ENCODE measurements at regions not wholly inside any gene's neighbourhood (a gene's known extent, or its start where the extent isn't known, plus 50 kb on each side); places are given as distances from the start of the nearest gene placed in this dataset.

DNA sequence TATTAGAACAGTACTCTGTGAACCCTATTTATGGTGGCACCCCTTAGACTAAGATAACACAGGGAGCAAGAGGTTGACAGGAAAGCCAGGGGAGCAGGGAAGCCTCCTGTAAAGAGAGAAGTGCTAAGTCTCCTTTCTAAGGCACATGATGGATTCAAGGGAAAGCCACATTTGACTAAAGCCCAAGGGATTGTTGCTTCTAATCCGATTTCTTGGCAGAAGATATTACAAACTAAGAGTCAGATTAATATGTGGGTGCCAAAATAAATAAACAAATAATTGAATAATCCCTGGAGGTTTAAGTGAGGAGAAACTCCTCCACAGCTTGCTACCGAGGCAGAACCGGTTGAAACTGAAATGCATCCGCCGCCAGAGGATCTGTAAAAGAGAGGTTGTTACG, 333.2 kb downstream of the SOX11 start:
- Histone ChIP-seq H3K4me3 (ENCODE audit: severe bottlenecking) (no peak overlapping the region), H3K27ac (ENCODE audit: poor library complexity, severe bottlenecking) (no peak overlapping the region), H3K9me3 (ENCODE audit: severe bottlenecking) (no peaks in the 10 kb centered on the region), H3K27me3 (ENCODE audit: insufficient read depth, poor library complexity, severe bottlenecking) (no peaks in the 10 kb centered on the region), H3K4me1 (ENCODE audit: insufficient read depth, poor library complexity, severe bottlenecking) (no peaks in the 10 kb centered on the region), H3K36me3 (ENCODE audit: low read depth) (no peaks in the 10 kb centered on the region)
- TF ChIP-seq, protein P1, sequence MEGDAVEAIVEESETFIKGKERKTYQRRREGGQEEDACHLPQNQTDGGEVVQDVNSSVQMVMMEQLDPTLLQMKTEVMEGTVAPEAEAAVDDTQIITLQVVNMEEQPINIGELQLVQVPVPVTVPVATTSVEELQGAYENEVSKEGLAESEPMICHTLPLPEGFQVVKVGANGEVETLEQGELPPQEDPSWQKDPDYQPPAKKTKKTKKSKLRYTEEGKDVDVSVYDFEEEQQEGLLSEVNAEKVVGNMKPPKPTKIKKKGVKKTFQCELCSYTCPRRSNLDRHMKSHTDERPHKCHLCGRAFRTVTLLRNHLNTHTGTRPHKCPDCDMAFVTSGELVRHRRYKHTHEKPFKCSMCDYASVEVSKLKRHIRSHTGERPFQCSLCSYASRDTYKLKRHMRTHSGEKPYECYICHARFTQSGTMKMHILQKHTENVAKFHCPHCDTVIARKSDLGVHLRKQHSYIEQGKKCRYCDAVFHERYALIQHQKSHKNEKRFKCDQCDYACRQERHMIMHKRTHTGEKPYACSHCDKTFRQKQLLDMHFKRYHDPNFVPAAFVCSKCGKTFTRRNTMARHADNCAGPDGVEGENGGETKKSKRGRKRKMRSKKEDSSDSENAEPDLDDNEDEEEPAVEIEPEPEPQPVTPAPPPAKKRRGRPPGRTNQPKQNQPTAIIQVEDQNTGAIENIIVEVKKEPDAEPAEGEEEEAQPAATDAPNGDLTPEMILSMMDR (IDR thresholded peaks at IDR 0.05; ENCODE audit: poor library complexity, severe bottlenecking), result no peak
- DNase-seq (ENCODE audit: low spot score) (no peak), ATAC-seq (ENCODE audit: low read depth) (no peak)

DNA sequence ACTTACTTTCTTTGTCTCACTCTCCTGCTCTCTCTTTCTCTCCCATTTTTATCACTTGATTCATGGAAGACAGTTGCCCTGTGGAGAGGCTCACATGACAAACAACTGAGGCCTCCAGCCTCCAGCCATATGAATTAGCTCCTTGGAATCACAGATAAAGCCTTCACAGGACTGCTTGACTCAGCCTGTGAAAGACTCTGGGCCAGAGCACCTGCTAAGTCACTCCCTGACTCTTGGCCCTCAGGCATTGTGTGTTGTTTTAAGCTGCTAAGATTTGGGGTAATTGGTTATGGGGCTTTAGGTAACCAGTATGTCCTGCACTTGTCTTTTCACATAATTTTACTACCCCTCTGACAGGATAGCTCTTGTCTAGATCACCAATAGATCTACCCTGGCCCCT, 334.9 kb downstream of the SOX11 start:
- no peak overlapping the region for H3K4me3 ChIP-seq (ENCODE audit: severe bottlenecking)
- H3K9me3 ChIP-seq (ENCODE audit: severe bottlenecking), result no peaks in the 10 kb centered on the region
- TF ChIP-seq, protein P1 (IDR thresholded peaks at IDR 0.05; ENCODE audit: poor library complexity, severe bottlenecking), result no peak
- no peak overlapping the region for H3K27ac ChIP-seq (ENCODE audit: poor library complexity, severe bottlenecking)
- no peaks in the 10 kb centered on the region for H3K4me1 ChIP-seq (ENCODE audit: insufficient read depth, poor library complexity, severe bottlenecking)
- DNase-seq (ENCODE audit: low spot score), result no peak
- no peaks in the 10 kb centered on the region for H3K36me3 ChIP-seq (ENCODE audit: low read depth)
- no peaks in the 10 kb centered on the region for H3K27me3 ChIP-seq (ENCODE audit: insufficient read depth, poor library complexity, severe bottlenecking)
- no peak for ATAC-seq (ENCODE audit: low read depth)

DNA sequence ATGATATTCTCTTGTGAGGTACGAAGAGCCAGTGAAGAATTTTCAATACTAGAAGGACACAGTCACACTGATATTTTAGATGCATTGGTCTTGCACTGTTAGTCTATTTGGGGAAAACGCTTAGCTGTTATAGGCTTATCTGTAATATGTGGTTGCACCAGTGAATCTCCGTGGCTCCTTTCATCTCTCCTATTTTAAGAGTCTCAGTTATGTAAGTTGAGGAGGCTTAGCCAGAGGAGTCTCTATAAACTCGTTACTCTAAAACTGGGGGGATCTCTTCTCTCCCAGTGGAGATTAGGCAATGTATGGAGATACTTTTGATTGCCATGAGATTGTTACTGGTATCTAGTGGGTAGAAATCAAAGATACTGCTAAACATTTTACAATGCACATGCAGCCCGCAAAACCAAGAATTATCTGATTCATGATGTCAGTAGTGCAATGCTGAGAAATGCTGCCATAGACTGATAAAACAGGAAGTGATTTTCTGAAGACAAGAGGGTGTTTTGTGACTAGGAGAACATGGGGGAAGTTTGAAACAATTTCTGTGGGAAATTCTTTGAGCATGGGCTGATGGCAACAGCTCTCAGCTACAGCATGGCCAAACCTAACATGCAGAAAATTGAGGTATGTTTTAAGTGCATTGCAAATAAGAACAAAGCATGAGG, 339.1 kb downstream of the SOX11 start:
- no peaks in the 10 kb centered on the region for H3K36me3 ChIP-seq (ENCODE audit: low read depth)
- DNase-seq (ENCODE audit: low spot score), result no peak
- H3K27ac ChIP-seq (ENCODE audit: poor library complexity, severe bottlenecking), result no peak overlapping the region
- TF ChIP-seq, protein P1 (IDR thresholded peaks at IDR 0.05; ENCODE audit: poor library complexity, severe bottlenecking), result no peak
- H3K4me1 ChIP-seq (ENCODE audit: insufficient read depth, poor library complexity, severe bottlenecking), result no peaks in the 10 kb centered on the region
- H3K4me3 ChIP-seq (ENCODE audit: severe bottlenecking), result no peak overlapping the region
- ATAC-seq (ENCODE audit: low read depth), result no peak
- peaks cover 3% of the 10 kb centered on the region for H3K27me3 ChIP-seq (ENCODE audit: insufficient read depth, poor library complexity, severe bottlenecking)
- no peaks in the 10 kb centered on the region for H3K9me3 ChIP-seq (ENCODE audit: severe bottlenecking)

DNA sequence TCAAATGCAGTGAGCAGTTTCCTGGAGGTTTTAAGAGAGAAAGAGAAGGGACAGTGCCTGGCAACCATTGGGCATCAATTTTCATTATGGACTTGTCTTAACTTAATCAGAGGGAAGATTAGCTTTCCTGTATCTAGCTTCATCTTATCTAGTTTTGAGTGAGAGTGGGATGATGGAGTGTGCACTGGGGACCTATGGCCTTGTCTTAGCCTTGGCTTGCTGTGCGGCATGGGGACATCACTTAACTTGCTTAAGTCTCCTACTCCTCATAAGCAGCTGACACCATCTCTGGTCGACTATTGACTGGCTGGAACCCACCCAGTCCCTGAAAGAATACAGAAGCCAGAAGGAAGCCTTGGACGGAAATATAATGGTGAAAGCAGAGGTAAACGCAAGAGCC, 344.0 kb downstream of the SOX11 start:
- no peak for DNase-seq (ENCODE audit: low spot score)
- H3K27ac ChIP-seq (ENCODE audit: poor library complexity, severe bottlenecking), result no peak overlapping the region

DNA sequence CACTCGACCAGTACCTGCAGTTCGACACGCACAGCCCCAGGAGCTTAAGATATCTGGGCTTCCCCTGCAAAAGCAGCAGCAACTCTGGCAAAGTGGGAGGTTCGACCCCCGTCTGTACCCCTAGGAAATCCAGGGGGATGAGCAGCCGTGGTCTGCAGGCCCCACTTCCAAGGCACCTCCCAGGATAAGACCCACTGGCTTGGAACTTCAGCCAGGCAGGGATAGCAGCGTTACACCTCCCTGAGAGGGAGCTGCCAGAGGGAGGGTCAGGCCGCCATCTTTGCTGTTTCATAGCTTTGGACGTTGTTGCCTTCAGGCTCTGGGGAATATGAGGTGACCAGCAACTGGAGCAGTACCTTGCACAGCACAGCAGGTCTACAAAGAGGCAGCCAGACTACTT, 351.1 kb downstream of the SOX11 start:
- no peaks in the 10 kb centered on the region for H3K36me3 ChIP-seq (ENCODE audit: low read depth)
- ATAC-seq (ENCODE audit: low read depth), result no peak
- H3K4me3 ChIP-seq (ENCODE audit: severe bottlenecking), result no peak overlapping the region
- no peaks in the 10 kb centered on the region for H3K27me3 ChIP-seq (ENCODE audit: insufficient read depth, poor library complexity, severe bottlenecking)
- DNase-seq (ENCODE audit: low spot score), result no peak
- H3K4me1 ChIP-seq (ENCODE audit: insufficient read depth, poor library complexity, severe bottlenecking), result no peaks in the 10 kb centered on the region
- no peak overlapping the region for H3K27ac ChIP-seq (ENCODE audit: poor library complexity, severe bottlenecking)
- H3K9me3 ChIP-seq (ENCODE audit: severe bottlenecking), result no peaks in the 10 kb centered on the region
- TF ChIP-seq, protein P1 (IDR thresholded peaks at IDR 0.05; ENCODE audit: poor library complexity, severe bottlenecking), result no peak

More for the DNA sequence above, 344.0 kb downstream of the SOX11 start:
- ATAC-seq (ENCODE audit: low read depth), result no peak
- H3K9me3 ChIP-seq (ENCODE audit: severe bottlenecking), result no peaks in the 10 kb centered on the region
- H3K4me1 ChIP-seq (ENCODE audit: insufficient read depth, poor library complexity, severe bottlenecking), result no peaks in the 10 kb centered on the region
- H3K4me3 ChIP-seq (ENCODE audit: severe bottlenecking), result no peak overlapping the region
- TF ChIP-seq, protein P1 (IDR thresholded peaks at IDR 0.05; ENCODE audit: poor library complexity, severe bottlenecking), result no peak
- H3K27me3 ChIP-seq (ENCODE audit: insufficient read depth, poor library complexity, severe bottlenecking), result peaks cover 3% of the 10 kb centered on the region
- no peaks in the 10 kb centered on the region for H3K36me3 ChIP-seq (ENCODE audit: low read depth)

Data from RWPE2 (cell line).